ENCODE measurements at regions not wholly inside any gene's neighbourhood (a gene's known extent, or its start where the extent isn't known, plus 50 kb on each side); places are given as distances from the start of the nearest gene placed in this dataset.

DNA sequence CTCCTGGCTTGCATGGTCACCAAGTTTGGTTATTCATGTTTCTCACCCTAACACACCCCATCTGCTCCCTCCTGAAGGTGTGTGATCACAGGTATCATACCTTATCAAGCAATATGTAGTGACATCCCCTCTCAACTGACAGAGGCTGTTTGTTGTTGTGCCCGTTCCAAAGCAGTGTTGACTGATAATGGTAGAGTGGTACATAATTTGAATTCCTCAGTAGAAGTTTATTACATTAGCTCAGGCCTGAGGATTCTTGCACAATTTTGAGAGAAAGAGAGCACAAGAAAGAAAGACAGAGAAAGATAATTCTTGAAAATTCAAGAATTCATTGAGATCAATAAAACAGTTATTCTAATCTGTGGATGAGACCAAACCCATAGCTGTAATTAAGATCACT lies 69.1 kb upstream of the SATB1 start:
- H2AFZ ChIP-seq (ENCODE audit: low read length) = no peak overlapping the region
- H2AK5ac ChIP-seq (ENCODE audit: low read depth, low read length) = no peak overlapping the region
- no peak overlapping the region for H3K4ac ChIP-seq (ENCODE audit: low read length)
- H4K8ac ChIP-seq (ENCODE audit: low read depth, low read length) = no peak overlapping the region
- no peak overlapping the region for H3K9ac ChIP-seq (ENCODE audit: low read depth, low read length, poor library complexity)
- H2BK15ac ChIP-seq (ENCODE audit: low read length) = no peak overlapping the region
- no peaks in the 10 kb centered on the region for H3K79me1 ChIP-seq (ENCODE audit: low read depth, low read length)
- H3K14ac ChIP-seq (ENCODE audit: low read length) = no peak overlapping the region
- no peaks in the 10 kb centered on the region for H3K4me1 ChIP-seq (ENCODE audit: control insufficient read depth in 2 of 2, insufficient read depth in 1 of 2, low read depth in 1 of 2, low read length in 2 of 2)
- no peak overlapping the region for H2BK120ac ChIP-seq (ENCODE audit: low read depth, low read length)
- H3K27me3 ChIP-seq (ENCODE audit: control insufficient read depth in 3 of 3, insufficient read depth in 3 of 3, low read depth in 1 of 3, low read length in 3 of 3) = no peaks in the 10 kb centered on the region
- WGBS, 2 donors (ENCODE audit: extremely low coverage in 2 of 2, insufficient read length in 2 of 2, insufficient replicate concordance in 1 of 2) = no CpG with 5 or more reads among the region's 1 CpG
- no peak overlapping the region for H2BK12ac ChIP-seq (ENCODE audit: low read length)
- no peak overlapping the region for H3K4me2 ChIP-seq (ENCODE audit: insufficient read depth, low read length, poor library complexity, severe bottlenecking)
- H3K9me3 ChIP-seq (replicated peaks in 1 of 2; ENCODE audit: control insufficient read depth in 2 of 2, insufficient read depth in 1 of 2, low read depth in 1 of 2, low read length in 2 of 2) = no peaks in the 10 kb centered on the region
- H3K27ac ChIP-seq (replicated peaks; ENCODE audit: low read length) = no peak overlapping the region
- H2BK5ac ChIP-seq (ENCODE audit: low read length) = no peak overlapping the region
- H3K4me3 ChIP-seq (ENCODE audit: low read length in 2 of 2) = no peak overlapping the region
- no peak overlapping the region for H3K23ac ChIP-seq (ENCODE audit: low read depth, low read length, poor library complexity)
- no peak for DNase-seq (ENCODE audit: low spot score)
- H3K36me3 ChIP-seq (replicated peaks in 1 of 2; ENCODE audit: control insufficient read depth in 2 of 2, insufficient read depth in 2 of 2, low read length in 2 of 2) = no peaks in the 10 kb centered on the region
- H4K91ac ChIP-seq (ENCODE audit: low read depth, low read length, poor library complexity) = no peak overlapping the region
- H3K18ac ChIP-seq (ENCODE audit: low read length) = no peak overlapping the region

DNA sequence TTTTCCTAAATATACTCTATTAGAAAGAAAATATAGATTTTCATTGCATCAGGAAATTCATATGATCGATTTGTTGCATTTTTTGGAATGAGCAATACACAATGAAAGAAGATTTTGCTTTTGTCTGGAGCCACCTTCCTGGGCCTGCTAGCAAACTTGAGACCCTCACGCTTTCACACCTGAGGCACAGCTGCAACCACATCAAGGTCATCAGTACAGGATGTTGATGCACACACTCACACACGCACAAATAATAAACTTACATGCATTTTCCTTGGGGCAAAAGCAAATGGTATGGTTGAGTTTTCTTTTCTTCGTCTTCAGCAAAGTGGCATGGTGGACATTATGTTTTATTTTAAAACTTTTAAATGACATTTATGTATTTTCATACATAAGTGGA lies 64.8 kb upstream of the SATB1 start:
- H2BK12ac ChIP-seq (ENCODE audit: low read length) = no peak overlapping the region
- H3K27me3 ChIP-seq (ENCODE audit: control insufficient read depth in 3 of 3, insufficient read depth in 3 of 3, low read depth in 1 of 3, low read length in 3 of 3) = no peaks in the 10 kb centered on the region
- H3K4me3 ChIP-seq (ENCODE audit: low read length in 2 of 2) = no peak overlapping the region
- H3K14ac ChIP-seq (ENCODE audit: low read length) = no peak overlapping the region
- H2AK5ac ChIP-seq (ENCODE audit: low read depth, low read length) = no peak overlapping the region
- H2BK120ac ChIP-seq (ENCODE audit: low read depth, low read length) = no peak overlapping the region
- no peak overlapping the region for H2BK5ac ChIP-seq (ENCODE audit: low read length)
- H3K4me2 ChIP-seq (ENCODE audit: insufficient read depth, low read length, poor library complexity, severe bottlenecking) = no peak overlapping the region
- H2BK15ac ChIP-seq (ENCODE audit: low read length) = no peak overlapping the region
- DNase-seq (ENCODE audit: low spot score) = no peak
- no peak overlapping the region for H3K27ac ChIP-seq (replicated peaks; ENCODE audit: low read length)
- no peak overlapping the region for H4K91ac ChIP-seq (ENCODE audit: low read depth, low read length, poor library complexity)
- no peak overlapping the region for H3K18ac ChIP-seq (ENCODE audit: low read length)
- no peak overlapping the region for H3K9ac ChIP-seq (ENCODE audit: low read depth, low read length, poor library complexity)
- no peaks in the 10 kb centered on the region for H3K36me3 ChIP-seq (replicated peaks in 1 of 2; ENCODE audit: control insufficient read depth in 2 of 2, insufficient read depth in 2 of 2, low read length in 2 of 2)
- no peak overlapping the region for H4K8ac ChIP-seq (ENCODE audit: low read depth, low read length)
- H3K23ac ChIP-seq (ENCODE audit: low read depth, low read length, poor library complexity) = no peak overlapping the region
- H2AFZ ChIP-seq (ENCODE audit: low read length) = no peak overlapping the region
- H3K4ac ChIP-seq (ENCODE audit: low read length) = no peak overlapping the region
- no peaks in the 10 kb centered on the region for H3K9me3 ChIP-seq (replicated peaks in 1 of 2; ENCODE audit: control insufficient read depth in 2 of 2, insufficient read depth in 1 of 2, low read depth in 1 of 2, low read length in 2 of 2)
- no CpG with 5 or more reads among the region's 4 CpGs for WGBS, 2 donors (ENCODE audit: extremely low coverage in 2 of 2, insufficient read length in 2 of 2, insufficient replicate concordance in 1 of 2)
- no peaks in the 10 kb centered on the region for H3K4me1 ChIP-seq (ENCODE audit: control insufficient read depth in 2 of 2, insufficient read depth in 1 of 2, low read depth in 1 of 2, low read length in 2 of 2)
- H3K79me1 ChIP-seq (ENCODE audit: low read depth, low read length) = no peaks in the 10 kb centered on the region

DNA sequence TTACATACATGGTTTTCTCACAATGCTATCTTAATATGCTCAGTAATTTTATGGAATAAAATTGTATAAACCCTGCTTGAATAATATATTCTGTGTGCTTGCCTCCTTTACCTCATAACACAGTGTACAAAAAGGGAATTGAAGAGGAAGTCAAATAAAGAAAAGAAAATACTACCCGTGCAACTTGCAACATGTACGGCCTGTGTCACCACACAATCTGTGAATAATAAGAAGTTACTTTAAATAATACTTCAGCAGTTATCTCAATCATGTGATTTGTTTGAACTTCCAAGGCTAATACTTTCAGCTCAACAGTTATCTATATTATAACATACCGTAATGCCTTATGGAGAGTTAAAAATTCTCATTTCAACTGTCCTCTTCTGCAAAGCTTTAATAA lies 58.1 kb upstream of the SATB1 start:
- Histone ChIP-seq H3K4me3 (ENCODE audit: low read length in 2 of 2) (no peak overlapping the region), H2AFZ (ENCODE audit: low read length) (no peak overlapping the region)
- WGBS, 2 donors (ENCODE audit: extremely low coverage in 2 of 2, insufficient read length in 2 of 2, insufficient replicate concordance in 1 of 2) = no CpG with 5 or more reads among the region's 3 CpGs

DNA sequence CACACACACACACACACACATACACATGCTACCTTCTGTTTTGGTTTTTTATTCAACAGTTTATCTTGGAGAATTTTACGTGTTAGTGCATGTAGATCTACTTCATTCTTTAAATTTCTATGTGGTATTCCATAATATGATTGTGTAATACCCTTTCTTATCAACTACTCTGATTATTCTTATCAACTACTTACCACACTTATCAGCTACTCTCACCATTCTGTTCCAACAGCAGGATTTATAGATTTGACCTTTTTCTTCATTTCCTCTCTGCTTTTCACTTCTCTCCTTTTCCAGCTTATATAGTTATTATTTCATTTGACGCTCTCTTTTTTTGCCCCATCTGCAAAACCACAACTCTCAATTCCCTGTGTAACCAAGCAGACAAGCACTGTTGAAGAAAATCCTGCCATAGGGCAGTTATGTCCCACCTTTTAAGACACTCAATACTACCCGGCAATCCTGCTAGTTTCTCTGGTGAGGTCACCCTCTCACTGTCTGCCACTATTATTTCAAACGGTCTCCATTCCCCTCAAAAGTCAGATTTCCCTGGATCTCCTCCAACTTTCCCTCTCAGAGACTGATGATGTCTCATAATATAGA lies 56.9 kb upstream of the SATB1 start:
- Histone ChIP-seq H4K91ac (ENCODE audit: low read depth, low read length, poor library complexity) (no peak overlapping the region), H2AFZ (ENCODE audit: low read length) (no peak overlapping the region), H3K4me1 (ENCODE audit: control insufficient read depth in 2 of 2, insufficient read depth in 1 of 2, low read depth in 1 of 2, low read length in 2 of 2) (no peaks in the 10 kb centered on the region), H3K9me3 (replicated peaks in 1 of 2; ENCODE audit: control insufficient read depth in 2 of 2, insufficient read depth in 1 of 2, low read depth in 1 of 2, low read length in 2 of 2) (no peaks in the 10 kb centered on the region), H3K4me3 (ENCODE audit: low read length in 2 of 2) (no peak overlapping the region), H3K4ac (ENCODE audit: low read length) (no peak overlapping the region), H3K4me2 (ENCODE audit: insufficient read depth, low read length, poor library complexity, severe bottlenecking) (no peak overlapping the region), H3K23ac (ENCODE audit: low read depth, low read length, poor library complexity) (no peak overlapping the region), H2AK5ac (ENCODE audit: low read depth, low read length) (no peak overlapping the region), H2BK120ac (ENCODE audit: low read depth, low read length) (no peak overlapping the region), H3K14ac (ENCODE audit: low read length) (no peak overlapping the region), H2BK12ac (ENCODE audit: low read length) (no peak overlapping the region), H3K79me1 (ENCODE audit: low read depth, low read length) (no peaks in the 10 kb centered on the region), H3K27me3 (ENCODE audit: control insufficient read depth in 3 of 3, insufficient read depth in 3 of 3, low read depth in 1 of 3, low read length in 3 of 3) (no peaks in the 10 kb centered on the region), H3K36me3 (replicated peaks in 1 of 2; ENCODE audit: control insufficient read depth in 2 of 2, insufficient read depth in 2 of 2, low read length in 2 of 2) (no peaks in the 10 kb centered on the region), H2BK5ac (ENCODE audit: low read length) (no peak overlapping the region), H3K27ac (replicated peaks; ENCODE audit: low read length) (no peak overlapping the region), H3K18ac (ENCODE audit: low read length) (no peak overlapping the region), H4K8ac (ENCODE audit: low read depth, low read length) (no peak overlapping the region), H3K9ac (ENCODE audit: low read depth, low read length, poor library complexity) (no peak overlapping the region), H2BK15ac (ENCODE audit: low read length) (no peak overlapping the region)
- no CpG with 5 or more reads among the region's 4 CpGs for WGBS, 2 donors (ENCODE audit: extremely low coverage in 2 of 2, insufficient read length in 2 of 2, insufficient replicate concordance in 1 of 2)
- no peak for DNase-seq (ENCODE audit: low spot score)

More for the DNA sequence above, 58.1 kb upstream of the SATB1 start:
- Histone ChIP-seq H2BK120ac (ENCODE audit: low read depth, low read length) (no peak overlapping the region), H3K36me3 (replicated peaks in 1 of 2; ENCODE audit: control insufficient read depth in 2 of 2, insufficient read depth in 2 of 2, low read length in 2 of 2) (no peaks in the 10 kb centered on the region), H3K9me3 (replicated peaks in 1 of 2; ENCODE audit: control insufficient read depth in 2 of 2, insufficient read depth in 1 of 2, low read depth in 1 of 2, low read length in 2 of 2) (no peaks in the 10 kb centered on the region), H3K9ac (ENCODE audit: low read depth, low read length, poor library complexity) (no peak overlapping the region), H3K27me3 (ENCODE audit: control insufficient read depth in 3 of 3, insufficient read depth in 3 of 3, low read depth in 1 of 3, low read length in 3 of 3) (no peaks in the 10 kb centered on the region), H3K18ac (ENCODE audit: low read length) (no peak overlapping the region), H3K23ac (ENCODE audit: low read depth, low read length, poor library complexity) (no peak overlapping the region), H3K4me1 (ENCODE audit: control insufficient read depth in 2 of 2, insufficient read depth in 1 of 2, low read depth in 1 of 2, low read length in 2 of 2) (no peaks in the 10 kb centered on the region), H3K27ac (replicated peaks; ENCODE audit: low read length) (no peak overlapping the region), H3K4me2 (ENCODE audit: insufficient read depth, low read length, poor library complexity, severe bottlenecking) (no peak overlapping the region), H4K8ac (ENCODE audit: low read depth, low read length) (no peak overlapping the region), H2BK12ac (ENCODE audit: low read length) (no peak overlapping the region), H3K14ac (ENCODE audit: low read length) (no peak overlapping the region), H3K79me1 (ENCODE audit: low read depth, low read length) (no peaks in the 10 kb centered on the region), H2BK5ac (ENCODE audit: low read length) (no peak overlapping the region), H4K91ac (ENCODE audit: low read depth, low read length, poor library complexity) (no peak overlapping the region), H2AK5ac (ENCODE audit: low read depth, low read length) (no peak overlapping the region), H2BK15ac (ENCODE audit: low read length) (no peak overlapping the region), H3K4ac (ENCODE audit: low read length) (no peak overlapping the region)
- DNase-seq (ENCODE audit: low spot score) = no peak

Measured in neuronal stem cell (in vitro differentiated cells).